ENCODE measurements at regions not wholly inside any gene's neighbourhood (a gene's known extent, or its start where the extent isn't known, plus 50 kb on each side); places are given as distances from the start of the nearest gene placed in this dataset.

DNA sequence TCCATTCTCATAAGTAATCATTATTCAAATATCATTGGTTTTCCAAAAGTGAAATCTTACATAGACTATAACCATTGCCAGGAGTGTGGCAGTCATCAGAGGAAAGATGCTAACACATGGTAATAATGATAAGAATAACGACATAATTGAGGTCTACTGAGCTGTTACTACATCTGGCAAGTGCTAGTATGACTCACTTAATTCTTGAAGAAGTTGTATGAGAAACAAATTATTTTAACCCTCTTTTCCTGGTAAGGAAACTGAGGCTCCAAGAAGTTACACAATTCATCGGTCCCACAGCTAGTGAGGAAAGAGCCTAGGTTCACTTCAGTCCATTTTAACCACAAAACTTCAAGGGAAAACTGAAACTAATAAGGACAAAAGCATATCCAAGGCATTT lies 335.6 kb upstream of the BTBD3 start:
- DNase-seq (ENCODE audit: low read depth): no peak
- TF ChIP-seq, protein P1, sequence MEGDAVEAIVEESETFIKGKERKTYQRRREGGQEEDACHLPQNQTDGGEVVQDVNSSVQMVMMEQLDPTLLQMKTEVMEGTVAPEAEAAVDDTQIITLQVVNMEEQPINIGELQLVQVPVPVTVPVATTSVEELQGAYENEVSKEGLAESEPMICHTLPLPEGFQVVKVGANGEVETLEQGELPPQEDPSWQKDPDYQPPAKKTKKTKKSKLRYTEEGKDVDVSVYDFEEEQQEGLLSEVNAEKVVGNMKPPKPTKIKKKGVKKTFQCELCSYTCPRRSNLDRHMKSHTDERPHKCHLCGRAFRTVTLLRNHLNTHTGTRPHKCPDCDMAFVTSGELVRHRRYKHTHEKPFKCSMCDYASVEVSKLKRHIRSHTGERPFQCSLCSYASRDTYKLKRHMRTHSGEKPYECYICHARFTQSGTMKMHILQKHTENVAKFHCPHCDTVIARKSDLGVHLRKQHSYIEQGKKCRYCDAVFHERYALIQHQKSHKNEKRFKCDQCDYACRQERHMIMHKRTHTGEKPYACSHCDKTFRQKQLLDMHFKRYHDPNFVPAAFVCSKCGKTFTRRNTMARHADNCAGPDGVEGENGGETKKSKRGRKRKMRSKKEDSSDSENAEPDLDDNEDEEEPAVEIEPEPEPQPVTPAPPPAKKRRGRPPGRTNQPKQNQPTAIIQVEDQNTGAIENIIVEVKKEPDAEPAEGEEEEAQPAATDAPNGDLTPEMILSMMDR (IDR thresholded peaks at IDR 0.05; ENCODE audit: insufficient read depth, low read depth, low read length, missing control alignments): no peak
- H3K4me3 ChIP-seq (ENCODE audit: low read length): no peak overlapping the region

DNA sequence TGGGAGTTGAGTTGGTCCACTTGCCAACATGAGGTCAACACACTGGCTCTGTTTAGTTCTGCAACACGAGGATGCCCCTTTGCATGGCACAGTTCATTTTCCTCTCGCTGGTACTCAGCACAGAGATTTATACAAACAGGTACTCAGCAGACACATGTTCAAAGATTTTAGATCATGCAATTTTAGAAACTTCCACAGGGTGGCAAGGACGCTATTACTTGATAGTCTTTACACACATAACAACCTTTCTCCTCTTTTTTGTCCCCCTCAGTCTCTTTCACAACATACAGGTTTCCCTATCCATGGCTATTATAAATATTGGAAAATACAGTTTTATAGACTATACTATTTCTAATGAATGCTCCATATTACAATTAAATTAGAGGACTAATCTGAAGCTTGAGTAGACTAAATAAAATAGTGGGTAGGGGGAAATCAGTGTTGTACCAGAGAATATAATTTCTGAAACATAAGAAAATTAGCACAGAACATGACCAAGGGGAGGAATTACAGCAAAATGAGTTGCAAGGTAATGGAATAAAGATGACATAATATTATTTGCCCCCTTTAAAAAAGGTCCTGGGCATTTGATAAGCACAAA lies 331.8 kb upstream of the BTBD3 start:
- H3K4me3 ChIP-seq (ENCODE audit: low read length): no peak overlapping the region
- DNase-seq (ENCODE audit: low read depth): peak; percentile 38
- TF ChIP-seq, protein P1 (IDR thresholded peaks at IDR 0.05; ENCODE audit: insufficient read depth, low read depth, low read length, missing control alignments): peak; percentile 47

DNA sequence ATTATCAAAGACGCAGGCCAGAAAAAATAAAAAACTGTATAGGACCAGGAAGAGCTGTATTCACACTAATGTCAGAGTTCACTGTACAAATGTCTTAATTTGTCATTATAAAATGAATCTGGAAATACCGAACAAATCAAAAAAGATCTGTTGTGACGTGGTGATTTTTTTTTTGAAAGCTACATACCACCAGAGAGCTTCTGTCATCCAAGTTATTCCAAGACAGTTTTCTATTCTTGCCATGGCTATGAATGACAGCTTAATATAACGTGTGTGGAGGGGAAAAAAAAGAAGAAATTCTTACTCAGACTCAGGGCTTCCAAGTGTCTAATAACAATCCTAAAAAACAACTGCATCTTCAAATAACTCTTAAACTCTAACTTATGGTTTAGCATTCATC lies 328.8 kb upstream of the BTBD3 start:
- TF ChIP-seq, protein P1 (IDR thresholded peaks at IDR 0.05; ENCODE audit: insufficient read depth, low read depth, low read length, missing control alignments): no peak
- H3K4me3 ChIP-seq (ENCODE audit: low read length): no peak overlapping the region
- DNase-seq (ENCODE audit: low read depth): no peak

DNA sequence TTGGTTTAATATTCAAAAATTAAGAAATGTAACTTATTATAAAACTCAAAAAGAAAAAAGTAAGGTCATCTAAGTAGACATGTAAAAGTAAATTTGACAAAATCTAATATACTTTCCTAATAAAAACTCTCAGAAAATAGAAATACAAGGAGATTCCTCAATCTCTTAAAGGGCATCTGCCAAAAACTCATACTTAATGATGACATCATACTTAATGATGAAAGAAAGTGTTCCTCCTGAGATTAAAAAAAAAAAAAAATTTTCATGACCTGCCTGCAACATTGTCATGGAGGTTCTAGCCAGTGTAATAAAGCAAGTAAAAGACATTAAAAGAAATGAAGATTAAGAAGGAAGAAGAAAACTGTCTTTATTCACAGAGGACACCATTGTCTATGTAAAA lies 325.7 kb upstream of the BTBD3 start:
- TF ChIP-seq, protein P1 (IDR thresholded peaks at IDR 0.05; ENCODE audit: insufficient read depth, low read depth, low read length, missing control alignments): no peak
- H3K4me3 ChIP-seq (ENCODE audit: low read length): no peak overlapping the region
- no peak for DNase-seq (ENCODE audit: low read depth)

DNA sequence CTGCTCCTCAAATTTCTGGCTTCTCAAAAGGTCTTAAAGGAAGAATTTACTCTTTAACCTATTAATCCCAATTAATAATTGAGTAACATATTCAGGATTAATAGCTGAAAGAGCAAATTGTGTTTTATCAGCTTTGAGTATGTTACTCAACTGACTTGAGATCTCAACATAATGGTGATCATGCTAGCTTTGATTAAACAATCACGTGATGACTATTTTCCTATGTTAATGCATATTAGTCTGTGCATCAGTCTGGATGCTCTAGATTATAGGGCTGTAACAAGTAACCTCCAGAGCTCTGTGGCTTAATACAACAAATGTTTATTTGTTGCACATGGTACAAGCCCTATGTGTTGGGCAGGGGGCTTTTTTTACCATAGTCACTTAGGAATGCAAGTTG lies 313.4 kb upstream of the BTBD3 start:
- no peak overlapping the region for H3K4me3 ChIP-seq (ENCODE audit: low read length)
- TF ChIP-seq, protein P1 (IDR thresholded peaks at IDR 0.05; ENCODE audit: insufficient read depth, low read depth, low read length, missing control alignments): no peak
- DNase-seq (ENCODE audit: low read depth): no peak

DNA sequence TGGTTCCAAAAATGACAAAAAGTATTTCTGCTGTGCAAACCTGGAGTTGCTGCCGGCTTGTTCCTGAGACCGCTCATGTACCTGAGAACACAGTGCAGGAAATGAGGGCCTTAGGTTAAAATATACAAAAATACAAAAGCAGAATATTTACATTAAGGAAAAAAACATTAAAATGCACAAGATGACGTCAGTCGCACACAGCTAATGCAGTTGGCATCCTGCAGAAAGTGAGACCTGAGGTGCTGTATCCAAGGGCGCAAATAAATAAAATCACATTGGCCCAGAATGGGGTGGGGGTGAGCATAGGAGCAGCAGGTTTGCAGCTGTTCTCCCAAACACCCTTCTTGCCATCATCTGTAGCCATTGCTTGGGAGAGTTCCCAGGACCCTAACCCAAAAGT lies 310.6 kb upstream of the BTBD3 start:
- TF ChIP-seq, protein P1 (IDR thresholded peaks at IDR 0.05; ENCODE audit: insufficient read depth, low read depth, low read length, missing control alignments): no peak
- no peak overlapping the region for H3K4me3 ChIP-seq (ENCODE audit: low read length)
- no peak for DNase-seq (ENCODE audit: low read depth)

DNA sequence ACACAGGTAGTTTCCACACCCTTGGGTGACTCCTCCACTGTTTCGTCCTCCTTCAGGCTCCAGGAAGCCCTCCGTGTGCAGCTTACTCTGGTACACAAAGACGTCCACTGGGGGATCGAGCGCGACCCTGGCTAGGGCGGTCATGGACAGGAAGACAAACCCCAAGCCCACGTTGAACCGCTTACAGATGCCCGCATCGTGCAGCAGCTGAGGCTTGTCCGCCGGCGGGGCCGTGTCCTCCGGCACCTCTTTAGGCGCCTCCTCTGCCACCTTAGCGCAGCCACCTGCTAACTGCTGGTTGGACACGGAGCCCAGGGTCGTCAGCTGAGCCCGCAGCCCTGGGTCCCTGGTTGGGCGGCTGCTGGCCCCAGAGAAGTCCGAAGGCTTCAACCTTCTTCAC lies 309.0 kb upstream of the BTBD3 start:
- no peak for DNase-seq (ENCODE audit: low read depth)
- TF ChIP-seq, protein P1 (IDR thresholded peaks at IDR 0.05; ENCODE audit: insufficient read depth, low read depth, low read length, missing control alignments): no peak
- H3K4me3 ChIP-seq (ENCODE audit: low read length): no peak overlapping the region

Measured in epithelial cell of esophagus (primary cell).